Stimulated activated CD4-positive, alpha-beta T cell treated with anti-CD3 and anti-CD28 coated beads, Interleukin-1b, Interleukin-23, amount 100 ng/mL, for 4 hours (primary cell): ENCODE measurements at regions not wholly inside any gene's neighbourhood (a gene's known extent, or its start where the extent isn't known, plus 50 kb on each side); places are given as distances from the start of the nearest gene placed in this dataset.
"Not testable (repeated sequence)": the region's sequence is repeated elsewhere in the genome, so short reads cannot be mapped to it uniquely, and the experiment has no call there.

Experiments
- DNase-seq, 2 donors: peaks; one replicate each; pipeline ENCODE4 v3.0.0-alpha.2; 2020; ENCODE audit warnings: low read depth in 2 of 2

- no peak for DNase-seq
Measured at GRCh38 chr17:51387986-51388385, 127.6 kb downstream of the UTP18 start.

DNA sequence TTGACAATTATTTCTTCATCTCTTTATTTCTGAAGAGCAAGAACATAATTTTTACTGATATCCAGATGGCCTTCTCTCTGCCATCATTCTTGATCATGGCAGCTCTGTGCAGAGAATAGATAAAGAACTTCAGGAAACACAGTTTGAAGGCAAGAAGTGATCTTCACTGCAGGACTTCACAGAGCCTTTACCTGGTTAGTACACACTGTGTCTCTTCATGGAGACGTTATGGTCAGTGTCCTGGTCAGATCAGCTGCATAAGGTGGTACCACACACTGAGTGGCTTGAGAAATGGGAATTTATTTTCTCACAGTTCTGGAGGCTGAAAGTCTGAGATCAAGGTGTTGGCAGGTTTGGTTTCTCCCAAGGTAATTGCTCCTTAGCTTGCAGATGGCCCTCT is 129.5 kb downstream of the UTP18 start:
- DNase-seq = no peak

DNA sequence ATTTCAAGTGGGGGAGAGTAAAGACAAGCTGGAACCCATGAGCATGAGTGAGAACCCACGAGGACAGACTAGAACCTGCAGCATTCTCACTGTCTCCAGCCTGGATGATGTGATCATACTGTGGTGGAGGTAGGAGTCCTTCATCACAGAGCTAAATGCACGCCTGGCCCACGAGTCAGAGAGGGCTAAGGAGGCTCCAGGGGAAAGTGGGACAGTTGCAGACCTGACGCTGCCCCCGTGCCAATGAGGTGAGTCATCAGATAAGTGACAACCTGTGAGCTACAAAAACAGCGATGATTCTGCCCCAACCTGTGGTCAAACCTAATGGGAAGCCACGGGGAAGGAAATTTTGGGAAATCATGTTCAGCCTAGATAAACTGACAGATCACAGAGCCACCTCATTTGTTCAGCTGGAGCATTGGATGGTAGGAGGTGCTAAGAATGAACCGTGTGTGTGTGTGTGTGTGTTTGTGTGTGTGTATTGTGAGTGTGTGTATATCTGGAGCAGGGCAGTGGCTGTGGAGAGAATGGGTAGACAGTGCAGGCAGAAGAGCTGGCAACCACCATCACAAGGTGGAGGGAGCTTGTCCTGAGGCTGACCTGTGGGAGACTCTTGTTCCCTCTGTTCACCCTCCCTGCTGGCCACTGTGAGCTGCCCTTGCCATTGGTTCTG is 131.8 kb downstream of the UTP18 start:
- DNase-seq = no peak

DNA sequence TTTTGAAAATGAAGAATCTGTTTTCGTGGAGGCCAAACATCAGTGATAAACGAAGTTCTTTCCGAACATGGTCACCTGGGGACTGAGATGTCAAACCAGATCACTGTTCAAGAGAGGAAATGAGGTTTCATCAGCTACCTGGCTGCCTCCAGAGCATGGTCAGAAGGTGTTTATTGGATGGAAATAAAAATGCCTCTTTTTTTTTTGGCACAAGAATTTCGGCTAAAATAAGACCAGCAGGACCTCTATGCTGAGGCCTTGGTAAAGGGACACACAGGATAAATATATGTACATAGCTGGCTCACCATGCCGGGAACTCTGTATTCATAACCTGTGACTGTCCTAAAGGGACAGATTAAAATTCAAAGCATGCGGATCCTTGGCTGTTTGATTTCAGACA is 135.3 kb downstream of the UTP18 start:
- no peak for DNase-seq

DNA sequence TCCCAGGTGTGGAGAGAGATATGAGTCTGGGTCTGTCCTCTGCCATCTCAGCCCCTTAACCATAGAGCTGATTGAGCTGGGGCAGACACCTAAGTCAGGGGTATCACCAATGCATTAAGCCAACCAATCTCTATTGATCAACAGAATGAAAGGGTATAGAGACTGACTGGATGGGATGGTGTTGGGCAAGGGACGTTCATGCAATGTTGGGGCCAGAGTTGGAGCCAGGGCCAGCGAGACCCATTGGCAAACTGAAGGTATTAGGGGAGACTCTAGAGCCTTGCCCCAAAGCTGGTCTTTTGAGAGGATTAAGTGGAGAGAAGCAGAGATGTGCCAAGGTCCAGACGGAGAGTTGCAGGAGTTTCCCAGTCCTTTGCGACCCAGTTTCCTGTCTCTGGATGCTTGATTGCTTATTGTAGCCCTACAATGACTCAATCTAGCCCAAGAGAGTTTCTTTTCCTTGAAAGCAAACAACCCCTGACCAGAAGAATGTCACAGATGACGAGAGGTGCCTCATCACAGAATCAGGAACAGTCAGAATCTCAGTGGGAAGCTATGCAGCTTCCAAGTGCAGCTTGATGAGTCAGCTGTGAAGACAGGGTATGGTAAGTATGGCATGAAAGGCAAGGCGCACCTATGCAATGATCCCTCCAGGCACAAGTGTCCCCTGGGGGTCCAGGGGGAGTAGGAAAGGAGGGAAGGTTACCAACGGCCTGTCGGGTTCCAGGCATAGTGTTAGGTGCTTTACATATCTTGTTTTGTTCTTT is 137.2 kb downstream of the UTP18 start:
- DNase-seq = no peak

- DNase-seq = no peak
Measured at GRCh38 chr17:51398128-51398525, 137.8 kb downstream of the UTP18 start.

DNA sequence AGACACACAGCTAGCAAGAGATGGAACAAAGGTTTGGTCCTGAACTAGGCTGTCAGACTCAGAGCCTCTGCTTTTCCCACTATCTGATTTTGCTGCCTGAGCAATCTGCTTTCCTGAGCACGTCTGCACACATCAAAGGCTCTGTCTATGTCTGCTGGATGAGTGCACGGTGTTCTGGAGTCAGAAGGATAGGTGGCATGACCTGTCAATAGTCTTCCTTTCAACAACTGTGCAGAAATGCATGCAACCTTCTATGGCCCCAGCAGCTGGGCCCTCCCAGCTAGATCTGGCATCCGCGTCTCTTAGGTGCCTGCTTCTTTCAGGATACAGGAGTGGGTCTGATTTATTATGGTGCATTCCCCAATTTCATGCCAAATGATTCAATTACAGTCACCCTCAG is 138.3 kb downstream of the UTP18 start:
- no peak for DNase-seq

- no peak for DNase-seq
Measured at GRCh38 chr17:51401279-51401678, 140.9 kb downstream of the UTP18 start.

DNA sequence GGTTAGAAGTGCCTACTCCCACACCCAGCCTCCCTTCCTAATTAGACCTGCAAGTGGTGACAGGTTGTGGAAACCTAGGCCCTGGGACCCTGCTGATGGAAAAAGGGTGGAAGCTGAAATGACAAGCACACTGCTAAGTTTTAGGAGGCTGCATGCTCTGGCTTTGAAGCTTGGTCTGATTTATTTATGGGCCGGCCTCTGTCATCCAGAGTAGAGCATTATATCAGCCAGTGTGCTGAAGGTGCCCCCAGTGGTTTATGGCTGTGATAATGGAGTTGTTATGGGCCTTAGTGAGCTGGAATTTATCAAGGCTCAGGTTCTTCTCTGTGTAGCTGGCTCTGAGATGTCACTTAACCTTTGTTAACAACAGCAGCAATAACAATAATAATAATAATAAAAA is 142.6 kb downstream of the UTP18 start:
- DNase-seq = no peak

GRCh38 chr17:51407576-51407975 is 147.2 kb downstream of the UTP18 start:
- DNase-seq = no peak

DNA sequence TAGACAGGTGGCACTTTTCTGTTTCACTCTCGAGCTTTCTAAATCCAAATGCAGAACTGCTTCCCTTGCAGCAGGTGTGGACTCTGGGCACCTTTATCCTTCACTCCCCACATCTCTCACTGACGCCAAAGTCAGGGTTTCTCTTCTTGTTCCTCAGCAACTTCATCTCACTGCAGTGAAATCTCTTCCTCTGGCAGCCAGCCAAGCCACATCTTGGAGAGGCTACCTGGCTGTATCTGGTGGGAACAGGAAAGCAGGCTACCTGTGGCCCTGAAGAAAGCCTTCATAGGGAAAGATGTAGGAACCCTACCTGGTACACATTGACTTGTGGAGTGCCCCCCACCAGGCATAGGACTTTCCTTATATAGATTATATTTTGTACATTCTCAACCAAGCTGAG is 159.1 kb downstream of the UTP18 start:
- no peak for DNase-seq

- DNase-seq = no peak
Measured at GRCh38 chr17:51421525-51421924, 161.2 kb downstream of the UTP18 start.

- DNase-seq = no peak
Measured at GRCh38 chr17:51422634-51423033, 162.3 kb downstream of the UTP18 start.

- DNase-seq = no peak
Measured at GRCh38 chr17:51423421-51424160, 163.2 kb downstream of the UTP18 start.

DNA sequence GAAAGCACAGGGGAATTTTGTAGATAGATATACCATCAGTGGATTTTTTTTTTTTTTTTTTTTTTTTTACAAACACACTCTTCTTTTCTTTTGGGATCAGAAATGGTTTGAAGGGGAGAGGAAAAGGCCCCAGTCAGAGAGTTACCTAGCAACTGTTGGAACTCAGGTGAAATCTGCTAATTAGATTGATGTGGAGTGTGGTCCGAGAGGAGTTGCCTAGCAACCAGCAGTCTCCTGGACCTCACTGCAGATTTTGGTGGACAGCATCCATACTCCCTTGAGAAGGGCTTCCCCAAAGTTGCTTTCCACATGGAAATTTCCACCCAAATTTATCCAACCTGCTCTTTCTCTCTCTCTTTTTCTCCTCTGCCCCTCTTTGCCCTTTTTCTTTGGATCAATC is 165.4 kb downstream of the UTP18 start:
- DNase-seq = no peak

GRCh38 chr17:51427323-51427811 is 167.0 kb downstream of the UTP18 start:
- no peak for DNase-seq

- DNase-seq = peak; percentile 28 to 54
Measured at GRCh38 chr17:51427856-51428255, 167.5 kb downstream of the UTP18 start.

- DNase-seq = no peak
Measured at GRCh38 chr17:51428668-51429495, 168.5 kb downstream of the UTP18 start.

DNA sequence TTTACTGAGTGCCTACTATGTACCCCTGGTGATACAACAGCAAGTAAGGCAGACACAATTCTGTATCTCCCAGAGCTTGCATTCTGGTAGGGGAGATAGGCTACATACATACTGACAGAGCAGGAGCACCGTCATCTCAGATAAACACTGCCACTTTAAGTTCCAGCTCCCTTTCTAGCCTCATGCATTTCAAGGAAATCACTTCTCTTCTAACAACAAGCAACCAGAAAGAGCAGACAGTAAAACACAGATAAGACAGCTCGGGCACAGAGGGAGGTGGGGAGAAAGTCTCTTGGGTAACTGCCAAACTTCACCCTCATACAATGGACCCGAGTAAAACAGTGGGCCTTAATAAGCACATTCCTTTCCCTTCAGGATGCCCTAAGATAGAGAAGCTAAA is 169.6 kb downstream of the UTP18 start:
- not testable (repeated sequence) for DNase-seq

DNA sequence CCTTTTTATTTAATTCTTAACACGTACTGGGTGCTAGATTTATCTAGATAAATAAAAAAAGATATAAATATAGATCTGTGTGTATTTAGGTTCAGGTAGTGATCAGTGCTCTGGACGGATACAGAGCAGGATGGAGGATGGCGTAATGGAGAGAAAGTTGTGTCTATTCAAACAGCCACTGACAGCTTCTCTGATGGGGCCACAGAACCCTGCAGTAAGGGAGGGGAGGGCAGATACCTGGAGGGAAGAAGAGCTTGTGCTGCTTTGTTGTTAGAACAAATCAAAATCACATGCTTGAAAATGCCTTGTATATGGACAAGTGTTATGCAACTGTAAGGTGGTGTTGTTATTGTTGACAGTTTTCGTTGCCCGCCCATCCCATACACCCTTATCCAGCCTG is 170.2 kb downstream of the UTP18 start:
- no peak for DNase-seq

DNA sequence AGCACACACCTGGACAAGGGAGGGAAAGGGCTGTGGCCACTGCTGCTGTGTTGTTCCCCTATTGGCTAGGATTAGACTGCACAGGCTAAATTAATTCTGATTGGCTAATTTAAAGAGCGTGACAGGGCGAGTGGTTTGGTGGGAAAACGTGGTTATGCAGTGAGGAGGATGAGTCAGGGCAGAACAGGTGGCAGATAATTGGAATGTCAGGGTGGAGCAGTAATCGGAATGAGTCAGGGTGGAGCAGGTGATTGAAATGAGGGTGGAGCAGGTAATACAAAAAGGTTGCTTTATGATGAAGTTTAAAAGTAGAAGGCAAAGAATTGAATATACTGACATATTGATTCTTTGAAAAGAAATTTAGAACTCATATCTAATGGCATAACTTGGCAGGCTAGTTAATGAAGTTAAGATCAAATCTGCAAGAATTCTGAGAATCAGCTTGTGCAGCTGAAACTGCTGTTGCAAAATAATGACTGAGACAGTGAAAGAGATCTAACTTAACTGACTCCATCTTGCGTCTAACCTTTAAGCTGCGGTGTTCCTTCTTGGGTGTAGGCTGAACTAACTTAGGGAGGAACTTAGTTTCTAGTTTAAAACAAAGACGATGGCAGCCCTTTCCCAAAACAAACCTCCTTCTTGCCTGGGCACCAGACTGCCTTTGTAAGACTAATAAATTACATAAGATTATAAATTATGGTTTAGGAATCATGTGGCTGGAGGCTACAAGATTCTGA is 174.3 kb downstream of the UTP18 start:
- no peak for DNase-seq
